ENCODE measurements at regions not wholly inside any gene's neighbourhood (a gene's known extent, or its start where the extent isn't known, plus 50 kb on each side); places are given as distances from the start of the nearest gene placed in this dataset.

- TF ChIP-seq, protein P1, sequence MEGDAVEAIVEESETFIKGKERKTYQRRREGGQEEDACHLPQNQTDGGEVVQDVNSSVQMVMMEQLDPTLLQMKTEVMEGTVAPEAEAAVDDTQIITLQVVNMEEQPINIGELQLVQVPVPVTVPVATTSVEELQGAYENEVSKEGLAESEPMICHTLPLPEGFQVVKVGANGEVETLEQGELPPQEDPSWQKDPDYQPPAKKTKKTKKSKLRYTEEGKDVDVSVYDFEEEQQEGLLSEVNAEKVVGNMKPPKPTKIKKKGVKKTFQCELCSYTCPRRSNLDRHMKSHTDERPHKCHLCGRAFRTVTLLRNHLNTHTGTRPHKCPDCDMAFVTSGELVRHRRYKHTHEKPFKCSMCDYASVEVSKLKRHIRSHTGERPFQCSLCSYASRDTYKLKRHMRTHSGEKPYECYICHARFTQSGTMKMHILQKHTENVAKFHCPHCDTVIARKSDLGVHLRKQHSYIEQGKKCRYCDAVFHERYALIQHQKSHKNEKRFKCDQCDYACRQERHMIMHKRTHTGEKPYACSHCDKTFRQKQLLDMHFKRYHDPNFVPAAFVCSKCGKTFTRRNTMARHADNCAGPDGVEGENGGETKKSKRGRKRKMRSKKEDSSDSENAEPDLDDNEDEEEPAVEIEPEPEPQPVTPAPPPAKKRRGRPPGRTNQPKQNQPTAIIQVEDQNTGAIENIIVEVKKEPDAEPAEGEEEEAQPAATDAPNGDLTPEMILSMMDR (IDR thresholded peaks at IDR 0.05; ENCODE audit: extremely low read depth in 1 of 2, insufficient read depth in 1 of 2, low read depth in 1 of 2, low read length in 2 of 2): no peak
- TF ChIP-seq POLR2A (IDR thresholded peaks at IDR 0.05; ENCODE audit: low read depth, low read length) (no peak), POLR2AphosphoS5 (IDR thresholded peaks at IDR 0.05; ENCODE audit: insufficient read depth, low read depth, low read length) (no peak), EZH2 (IDR thresholded peaks at IDR 0.05; ENCODE audit: borderline replicate concordance, low read depth, low read length, severe bottlenecking) (no peak), GATA2 (IDR thresholded peaks at IDR 0.05; ENCODE audit: insufficient read depth, insufficient read length, low read depth, low read length) (no peak), FOS (IDR thresholded peaks at IDR 0.05; ENCODE audit: borderline replicate concordance, insufficient read depth, low read length) (no peak), JUN (IDR thresholded peaks at IDR 0.05; ENCODE audit: borderline replicate concordance, insufficient read depth, insufficient read length, low read depth) (no peak)
- TF ChIP-seq, protein P2, sequence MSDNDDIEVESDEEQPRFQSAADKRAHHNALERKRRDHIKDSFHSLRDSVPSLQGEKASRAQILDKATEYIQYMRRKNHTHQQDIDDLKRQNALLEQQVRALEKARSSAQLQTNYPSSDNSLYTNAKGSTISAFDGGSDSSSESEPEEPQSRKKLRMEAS (IDR thresholded peaks at IDR 0.05; ENCODE audit: insufficient read depth, insufficient read length): no peak
These were observed 283.7 kb downstream of the ZNF608 start for GRCh38 chr5:124462751-124463150.

All from endothelial cell of umbilical vein (primary cell).